IMR-90 (cell line): ENCODE measurements at regions not wholly inside any gene's neighbourhood (a gene's known extent, or its start where the extent isn't known, plus 50 kb on each side); places are given as distances from the start of the nearest gene placed in this dataset.

Experiments
- ATAC-seq: fragments of 200-7000 bp; cut with Tn5 transposase; 2 replicates; pipeline ENCODE4 v1.9.1; 2020; ENCODE audit warnings: low read depth, mild to moderate bottlenecking, moderate library complexity
- BruUV-seq: library from RNA; stranded (reverse); fragments of 400-500 nt; replicated peaks from 2 replicates; lab custom pipeline; 2021; lab: Mats Ljungman, UMichigan
- CTCF ChIA-PET: fragments of 300-600 bp; formaldehyde crosslinking; extraction: SDS; loops from one replicate; lab custom pipeline; 2021; ENCODE audit warnings: antibody characterized with exemption; lab: Yijun Ruan, JAX
- POLR2A ChIA-PET: fragments of 300-600 bp; sonication (Branson Sonifier 250); formaldehyde crosslinking; loops from one replicate; lab custom pipeline; 2022; ENCODE audit warnings: antibody characterized with exemption; ENCODE audit not compliant: unreplicated experiment; lab: Charles Lee
- DNase-seq: peaks from one replicate; pipeline ENCODE4 v3.0.0; 2013
- H2AFZ ChIP-seq: replicated peaks from 2 replicates; pipeline ENCODE3; 2013; ENCODE audit warnings: low read length, mild to moderate bottlenecking; ENCODE audit not compliant: poor library complexity
- H2AK5ac ChIP-seq: 2 replicates; pipeline ENCODE4 v1.6.1; 2013; ENCODE audit warnings: low read depth, low read length, inconsistent platforms
- H2AK9ac ChIP-seq: replicated peaks from 2 replicates; pipeline ENCODE3; 2013; ENCODE audit warnings: mild to moderate bottlenecking, low read depth, low read length, moderate library complexity; ENCODE audit not compliant: poor library complexity
- H2BK120ac ChIP-seq: 2 replicates; pipeline ENCODE4 v1.6.1; 2013; ENCODE audit warnings: low read depth, low read length, inconsistent platforms
- H2BK15ac ChIP-seq: 3 replicates; pipeline ENCODE4 v1.6.1; 2013; ENCODE audit warnings: low read depth, low read length, inconsistent platforms
- H2BK20ac ChIP-seq: 2 replicates; pipeline ENCODE4 v1.6.1; 2013; ENCODE audit warnings: low read depth, mild to moderate bottlenecking, inconsistent platforms, low read length, moderate library complexity
- H2BK5ac ChIP-seq: 2 replicates; pipeline ENCODE4 v1.6.1; 2013; ENCODE audit warnings: mild to moderate bottlenecking, low read depth, low read length, inconsistent platforms; ENCODE audit not compliant: poor library complexity, severe bottlenecking
- H3K14ac ChIP-seq: replicated peaks from 2 replicates; pipeline ENCODE4 v1.6.1; 2013; ENCODE audit warnings: low read depth, low read length, inconsistent platforms
- H3K18ac ChIP-seq: 2 replicates; pipeline ENCODE4 v1.6.1; 2013; ENCODE audit warnings: low read depth, low read length, control low read depth
- H3K23ac ChIP-seq: 2 replicates; pipeline ENCODE4 v1.6.1; 2013; ENCODE audit warnings: low read depth, low read length, inconsistent platforms
- H3K27ac ChIP-seq: 2 replicates; pipeline ENCODE4 v1.5.1; 2013; ENCODE audit warnings: mild to moderate bottlenecking, control low read depth, low read length; ENCODE audit not compliant: insufficient read depth
- H3K27me3 ChIP-seq: 2 replicates; pipeline ENCODE4 v1.6.1; 2013; ENCODE audit warnings: low read length; ENCODE audit not compliant: control insufficient read depth, insufficient read depth
- H3K36me3 ChIP-seq: 2 replicates; pipeline ENCODE4 v1.6.1; 2013; ENCODE audit warnings: low read length, mixed read lengths; ENCODE audit not compliant: control insufficient read depth, insufficient read depth
- H3K4ac ChIP-seq: 2 replicates; pipeline ENCODE4 v1.6.1; 2013; ENCODE audit warnings: low read depth, low read length, inconsistent platforms
- H3K4me1 ChIP-seq: 2 replicates; pipeline ENCODE4 v1.6.1; 2013; ENCODE audit warnings: low read length, mixed read lengths; ENCODE audit not compliant: control insufficient read depth, insufficient read depth
- H3K4me2 ChIP-seq: 2 replicates; pipeline ENCODE4 v1.6.1; 2013; ENCODE audit warnings: low read depth, mild to moderate bottlenecking, control low read depth, low read length, moderate library complexity
- H3K4me3 ChIP-seq: 2 replicates; pipeline ENCODE4 v1.5.1; 2013; ENCODE audit warnings: low read depth, mild to moderate bottlenecking, control low read depth, low read length, moderate library complexity; ENCODE audit not compliant: insufficient read depth
- H3K56ac ChIP-seq: 2 replicates; pipeline ENCODE4 v1.6.1; 2013; ENCODE audit warnings: low read length, inconsistent platforms; ENCODE audit not compliant: insufficient read depth; ENCODE audit errors: extremely low read depth
- H3K79me1 ChIP-seq, 2 experiments: 2 replicates each; pipeline ENCODE4 v1.6.1; 2013; ENCODE audit warnings: low read length in 2 of 2, inconsistent platforms in 1 of 2, low read depth in 1 of 2
- H3K9ac ChIP-seq: 2 replicates; pipeline ENCODE4 v1.6.1; 2013; ENCODE audit warnings: low read depth, low read length, control low read depth
- H3K9me1 ChIP-seq: 2 replicates; pipeline ENCODE4 v1.6.1; 2013; ENCODE audit warnings: low read length, inconsistent platforms; ENCODE audit not compliant: insufficient read depth
- H3K9me3 ChIP-seq: 2 replicates; pipeline ENCODE4 v1.6.1; 2013; ENCODE audit warnings: low read length; ENCODE audit not compliant: control insufficient read depth, insufficient read depth
- H4K20me1 ChIP-seq: 2 replicates; pipeline ENCODE4 v1.6.1; 2013; ENCODE audit warnings: low read length, inconsistent platforms; ENCODE audit not compliant: insufficient read depth
- H4K5ac ChIP-seq: 2 replicates; pipeline ENCODE4 v1.6.1; 2013; ENCODE audit warnings: mild to moderate bottlenecking, low read depth, low read length, control low read depth
- H4K8ac ChIP-seq, 2 experiments: 2 replicates each; pipeline ENCODE4 v1.6.1; 2013; ENCODE audit warnings: low read depth in 2 of 2, low read length in 2 of 2, control low read depth in 1 of 2, inconsistent platforms in 1 of 2
- H4K91ac ChIP-seq: 2 replicates; pipeline ENCODE4 v1.6.1; 2013; ENCODE audit warnings: low read depth, low read length, inconsistent platforms; ENCODE audit not compliant: insufficient read depth
- BHLHE40 ChIP-seq: fragments of 150-350 bp; IDR thresholded peaks from 2 replicates; pipeline ENCODE4 v1.6.1; 2016; ENCODE audit warnings: mild to moderate bottlenecking, low read depth, low read length
- CEBPB ChIP-seq: IDR thresholded peaks from 2 replicates; pipeline ENCODE4 v1.6.1; 2012; ENCODE audit warnings: low read depth, low read length, improper control_type of control experiment
- CHD1 ChIP-seq: IDR thresholded peaks from 2 replicates; pipeline ENCODE4 v1.6.1; 2012; ENCODE audit warnings: low read depth, low read length, improper control_type of control experiment
- CTCF ChIP-seq: conservative IDR thresholded peaks from 2 replicates; pipeline ENCODE4 v1.5.1; 2012; ENCODE audit warnings: mild to moderate bottlenecking, low read depth, low read length, improper control_type of control experiment
- ELK1 ChIP-seq: fragments of 150-350 bp; IDR thresholded peaks from 2 replicates; pipeline ENCODE4 v1.6.1; 2016; ENCODE audit warnings: low read depth, mild to moderate bottlenecking, low read length, moderate library complexity, borderline replicate concordance
- FOS ChIP-seq: fragments of 150-350 bp; IDR thresholded peaks from 2 replicates; pipeline ENCODE4 v1.6.1; 2016; ENCODE audit warnings: low read depth, low read length
- MAFK ChIP-seq: IDR thresholded peaks from 2 replicates; pipeline ENCODE4 v1.6.1; 2012; ENCODE audit warnings: low read depth, low read length, improper control_type of control experiment
- MAZ ChIP-seq: IDR thresholded peaks from 2 replicates; pipeline ENCODE4 v1.6.1; 2012; ENCODE audit warnings: low read depth, mild to moderate bottlenecking, low read length, improper control_type of control experiment, moderate library complexity, borderline replicate concordance
- MXI1 ChIP-seq: IDR thresholded peaks from 2 replicates; pipeline ENCODE4 v1.6.1; 2012; ENCODE audit warnings: low read depth, mild to moderate bottlenecking, low read length, moderate library complexity, borderline replicate concordance
- NFE2L2 ChIP-seq: fragments of 150-350 bp; IDR thresholded peaks from 2 replicates; pipeline ENCODE4 v1.6.1; 2016; ENCODE audit warnings: low read depth, mild to moderate bottlenecking, low read length
- POLR2A ChIP-seq: IDR thresholded peaks from 2 replicates; pipeline ENCODE4 v1.6.1; 2012; ENCODE audit warnings: mild to moderate bottlenecking, low read depth, low read length
- RAD21 ChIP-seq: IDR thresholded peaks from 2 replicates; pipeline ENCODE4 v1.6.1; 2012; ENCODE audit warnings: low read length, improper control_type of control experiment
- RCOR1 ChIP-seq: IDR thresholded peaks from 2 replicates; pipeline ENCODE4 v1.6.1; 2012; ENCODE audit warnings: mild to moderate bottlenecking, low read length, improper control_type of control experiment; ENCODE audit not compliant: insufficient replicate concordance
- RFX5 ChIP-seq: IDR thresholded peaks from 2 replicates; pipeline ENCODE4 v1.8.0; 2012; ENCODE audit warnings: low read depth, mild to moderate bottlenecking, low read length, moderate library complexity
- SMC3 ChIP-seq: fragments of 150-350 bp; IDR thresholded peaks from 2 replicates; pipeline ENCODE4 v1.6.1; 2016; ENCODE audit warnings: low read depth, mild to moderate bottlenecking, antibody characterized with exemption, low read length, moderate library complexity
- USF2 ChIP-seq: fragments of 150-350 bp; IDR thresholded peaks from 2 replicates; pipeline ENCODE4 v1.6.1; 2017; ENCODE audit warnings: mild to moderate bottlenecking, antibody characterized with exemption, low read length, low read depth
- WGBS, 2 experiments: methylation state at CpG; one replicate each; pipeline versions ENCODE4 v1.1.5 to v1.1.7; 2013; ENCODE audit warnings: missing lambda C conversion rate in 2 of 2; ENCODE audit not compliant: insufficient read length in 1 of 2; ENCODE audit errors: extremely low coverage in 2 of 2; 5-methylcytosine and 5-hydroxymethylcytosine counted together
- dilution Hi-C: fragments of 300-500 bp; cut with HindIII; formaldehyde crosslinking; loops from one replicate; pipeline ENCODE4 v1.14.3; 2018; ENCODE audit warnings: low sequenced_read_pairs; ENCODE audit not compliant: unreplicated experiment
- in situ Hi-C: fragments of 300-500 bp; cut with MboI; formaldehyde crosslinking; loops from 3 replicates; pipeline ENCODE4 v1.14.3; 2019; ENCODE audit warnings: low sequenced_read_pairs, inconsistent platforms, mixed read lengths
- intact Hi-C: fragments of 100-400 bp; cut with micrococcal nuclease; formaldehyde crosslinking; loops from 2 replicates; pipeline ENCODE4 v1.10.0; 2022

GRCh38 chrX:16267431-16267830 lies 100.2 kb downstream of the MAGEB17 start:
- H3K9me3 ChIP-seq: no peaks in the 10 kb centered on the region
- no peak overlapping the region for H3K9ac ChIP-seq
- no peaks in the 10 kb centered on the region for H3K27me3 ChIP-seq
- no peak overlapping the region for H4K91ac ChIP-seq
- H3K23ac ChIP-seq: no peak overlapping the region
- no peaks in the 10 kb centered on the region for H3K36me3 ChIP-seq
- H4K5ac ChIP-seq: no peak overlapping the region
- CTCF ChIA-PET: interaction anchor here (1.0 kb wide), 1 partner anchor 10 kb away, joined by 3 read pairs; no protein-coding TSS in a partner anchor
- no CpG with 5 or more reads among the region's 1 CpG for WGBS, 2 experiments
- no peak overlapping the region for H2BK5ac ChIP-seq
- no peaks in the 10 kb centered on the region for H3K9me1 ChIP-seq
- no TSS peak for BruUV-seq
- no peak overlapping the region for H3K27ac ChIP-seq
- H2AK5ac ChIP-seq: no peak overlapping the region
- H3K4me3 ChIP-seq: no peak overlapping the region
- H3K56ac ChIP-seq: no peak overlapping the region
- H3K79me1 ChIP-seq: no peaks in the 10 kb centered on the region
- in situ Hi-C loops (no loop called here), intact Hi-C loops (loop anchor here (2.0 kb wide), 1 partner anchor 43 kb away; no protein-coding TSS in a partner anchor), dilution Hi-C loops (no loop called here)
- H3K4me2 ChIP-seq: no peak overlapping the region
- no peak overlapping the region for H2BK120ac ChIP-seq
- H3K14ac ChIP-seq: no peak overlapping the region
- POLR2A ChIA-PET: no interaction called here
- no peak for DNase-seq
- no peak for ATAC-seq
- H3K18ac ChIP-seq: no peak overlapping the region
- no peaks in the 10 kb centered on the region for H4K20me1 ChIP-seq
- no peak overlapping the region for H3K4ac ChIP-seq
- H2AFZ ChIP-seq: no peak overlapping the region
- H2AK9ac ChIP-seq: no peak overlapping the region
- no peaks in the 10 kb centered on the region for H3K4me1 ChIP-seq
- no peak overlapping the region for H2BK20ac ChIP-seq
- no peak for TF ChIP-seq RAD21
- no peak for TF ChIP-seq MAFK
- TF ChIP-seq MXI1: no peak
- no peak for TF ChIP-seq CHD1
- TF ChIP-seq CEBPB: no peak
- TF ChIP-seq ELK1: no peak
- TF ChIP-seq MAZ: no peak
- no peak for TF ChIP-seq USF2
- TF ChIP-seq RFX5: no peak
- no peak for TF ChIP-seq CTCF
- TF ChIP-seq SMC3: no peak
- no peak for TF ChIP-seq POLR2A
- TF ChIP-seq RCOR1: no peak
- no peak for TF ChIP-seq NFE2L2
- no peak for TF ChIP-seq BHLHE40
- no peak for TF ChIP-seq FOS
- no peak overlapping the region for H4K8ac ChIP-seq
- H2BK15ac ChIP-seq: no peak overlapping the region
